ENCODE measurements at regions not wholly inside any gene's neighbourhood (a gene's known extent, or its start where the extent isn't known, plus 50 kb on each side); places are given as distances from the start of the nearest gene placed in this dataset.

- no peak overlapping the region for H3K4me2 ChIP-seq (replicated peaks; ENCODE audit: low read depth, low read length, poor library complexity, severe bottlenecking)
- no peak overlapping the region for H3K4me3 Mint-ChIP-seq
- no peak for TF ChIP-seq CTCF (IDR thresholded peaks at IDR 0.05)
- H4K20me1 ChIP-seq (ENCODE audit: control insufficient read depth, insufficient read depth, low read length, poor library complexity, severe bottlenecking) = no peaks in the 10 kb centered on the region
- no peaks in the 10 kb centered on the region for H3K4me1 Mint-ChIP-seq
- intact Hi-C loops (cut with micrococcal nuclease) = no loop called here
- POLR2A ChIA-PET = no interaction called here
- no peak overlapping the region for H3K27ac ChIP-seq (ENCODE audit: low read length in 2 of 2)
- ATAC-seq (ENCODE audit: low read depth) = no peak
- H3K27ac Mint-ChIP-seq = no peak overlapping the region
- no peaks in the 10 kb centered on the region for H3K36me3 ChIP-seq (replicated peaks in 1 of 2; ENCODE audit: control extremely low read depth in 1 of 2, control insufficient read depth in 1 of 2, extremely low read depth in 1 of 2, insufficient read depth in 2 of 2, low read length in 1 of 2)
- H3K9me3 ChIP-seq (ENCODE audit: control extremely low read depth in 1 of 3, control insufficient read depth in 2 of 3, insufficient read depth in 1 of 3, low read length in 2 of 3) = no peaks in the 10 kb centered on the region
- H3K27me3 ChIP-seq (replicated peaks in 1 of 4; ENCODE audit: control extremely low read depth in 1 of 4, control insufficient read depth in 3 of 4, insufficient read depth in 4 of 4, low read length in 3 of 4) = no peaks in the 10 kb centered on the region
- DNase-seq = no peak
- 42% methylated on average over 9 of the region's 13 CpGs for WGBS (ENCODE audit: insufficient coverage)
- no peak overlapping the region for H3K9ac ChIP-seq (ENCODE audit: low read length)
- no peaks in the 10 kb centered on the region for H3K9me3 Mint-ChIP-seq (ENCODE audit: insufficient read depth)
- no peaks in the 10 kb centered on the region for H3K79me2 ChIP-seq (ENCODE audit: control insufficient read depth, insufficient read depth, low read length)
- H3K4me1 ChIP-seq (ENCODE audit: control insufficient read depth in 2 of 2, insufficient read depth in 2 of 2, low read length in 2 of 2) = no peaks in the 10 kb centered on the region
- H2AFZ ChIP-seq (ENCODE audit: insufficient read depth, low read depth, low read length, poor library complexity, severe bottlenecking) = no peak overlapping the region
- H3K4me3 ChIP-seq (ENCODE audit: control extremely low read depth in 1 of 5, extremely low read depth in 1 of 5, insufficient read depth in 1 of 5, low read depth in 2 of 5, low read length in 4 of 5) = no peak overlapping the region
- CTCF ChIA-PET = no interaction called here
- H3K27me3 Mint-ChIP-seq = no peaks in the 10 kb centered on the region
Measured at GRCh38 chr22:27512283-27512761, 289.2 kb downstream of the MN1 start.

GRCh38 chr22:27513021-27513420, 288.5 kb downstream of the MN1 start:
- no peaks in the 10 kb centered on the region for H3K27me3 ChIP-seq (replicated peaks in 1 of 4; ENCODE audit: control extremely low read depth in 1 of 4, control insufficient read depth in 3 of 4, insufficient read depth in 4 of 4, low read length in 3 of 4)
- H3K9me3 Mint-ChIP-seq (ENCODE audit: insufficient read depth) = no peaks in the 10 kb centered on the region
- H3K4me1 ChIP-seq (ENCODE audit: control insufficient read depth in 2 of 2, insufficient read depth in 2 of 2, low read length in 2 of 2) = no peaks in the 10 kb centered on the region
- WGBS (ENCODE audit: insufficient coverage) = no CpG with 5 or more reads among the region's 2 CpGs
- H3K27me3 Mint-ChIP-seq = no peaks in the 10 kb centered on the region
- H3K27ac Mint-ChIP-seq = no peak overlapping the region
- ATAC-seq (ENCODE audit: low read depth) = no peak
- no peak overlapping the region for H3K27ac ChIP-seq (ENCODE audit: low read length in 2 of 2)
- no peak for DNase-seq
- intact Hi-C loops (cut with micrococcal nuclease) = no loop called here
- ChIA-PET POLR2A (no interaction called here), CTCF (no interaction called here)
- no peak overlapping the region for H3K9ac ChIP-seq (ENCODE audit: low read length)
- H3K9me3 ChIP-seq (ENCODE audit: control extremely low read depth in 1 of 3, control insufficient read depth in 2 of 3, insufficient read depth in 1 of 3, low read length in 2 of 3) = no peaks in the 10 kb centered on the region
- H3K4me3 Mint-ChIP-seq = no peak overlapping the region
- H3K79me2 ChIP-seq (ENCODE audit: control insufficient read depth, insufficient read depth, low read length) = no peaks in the 10 kb centered on the region
- H3K4me3 ChIP-seq (ENCODE audit: control extremely low read depth in 1 of 5, extremely low read depth in 1 of 5, insufficient read depth in 1 of 5, low read depth in 2 of 5, low read length in 4 of 5) = no peak overlapping the region
- no peaks in the 10 kb centered on the region for H4K20me1 ChIP-seq (ENCODE audit: control insufficient read depth, insufficient read depth, low read length, poor library complexity, severe bottlenecking)
- no peak for TF ChIP-seq EZH2 (IDR thresholded peaks at IDR 0.05; ENCODE audit: borderline replicate concordance, insufficient read depth, low read depth, low read length, poor library complexity, severe bottlenecking)
- no peak for TF ChIP-seq CTCF (IDR thresholded peaks at IDR 0.05)
- H3K4me2 ChIP-seq (replicated peaks; ENCODE audit: low read depth, low read length, poor library complexity, severe bottlenecking) = no peak overlapping the region
- H3K36me3 ChIP-seq (replicated peaks in 1 of 2; ENCODE audit: control extremely low read depth in 1 of 2, control insufficient read depth in 1 of 2, extremely low read depth in 1 of 2, insufficient read depth in 2 of 2, low read length in 1 of 2) = no peaks in the 10 kb centered on the region
- no peaks in the 10 kb centered on the region for H3K4me1 Mint-ChIP-seq
- no peak overlapping the region for H2AFZ ChIP-seq (ENCODE audit: insufficient read depth, low read depth, low read length, poor library complexity, severe bottlenecking)
